ENCODE measurements at regions not wholly inside any gene's neighbourhood (a gene's known extent, or its start where the extent isn't known, plus 50 kb on each side); places are given as distances from the start of the nearest gene placed in this dataset.

GRCh38 chr5:72013766-72014624 lies 93.3 kb upstream of the MAP1B start:
- TF ChIP-seq POLR2AphosphoS5 (IDR thresholded peaks at IDR 0.05; ENCODE audit: low read depth, low read length) (no peak), SIN3A (IDR thresholded peaks at IDR 0.05; ENCODE audit: borderline replicate concordance, insufficient read depth, low read length) (no peak), REST (IDR thresholded peaks at IDR 0.05; ENCODE audit: insufficient read depth in 1 of 2, low read depth in 2 of 2, low read length in 2 of 2) (no peak), FOXP2 (optimal IDR thresholded peaks at IDR 0.05; ENCODE audit: borderline replicate concordance, extremely low read depth, extremely low read length, insufficient read depth) (no peak), TAF1 (IDR thresholded peaks at IDR 0.05; ENCODE audit: borderline replicate concordance, insufficient read depth, low read length) (no peak)

GRCh38 chr5:72015103-72015548 lies 92.1 kb upstream of the MAP1B start:
- peak; percentile 13 for TF ChIP-seq FOXP2 (optimal IDR thresholded peaks at IDR 0.05; ENCODE audit: borderline replicate concordance, extremely low read depth, extremely low read length, insufficient read depth)
- TF ChIP-seq TAF1 (IDR thresholded peaks at IDR 0.05; ENCODE audit: borderline replicate concordance, insufficient read depth, low read length) = no peak

GRCh38 chr5:72018143-72018803 lies 89.0 kb upstream of the MAP1B start:
- no peak for TF ChIP-seq POLR2AphosphoS5 (IDR thresholded peaks at IDR 0.05; ENCODE audit: low read depth, low read length)
- TF ChIP-seq TAF1 (IDR thresholded peaks at IDR 0.05; ENCODE audit: borderline replicate concordance, insufficient read depth, low read length) = no peak
- TF ChIP-seq FOXP2 (optimal IDR thresholded peaks at IDR 0.05; ENCODE audit: borderline replicate concordance, extremely low read depth, extremely low read length, insufficient read depth) = no peak
- no peak for TF ChIP-seq SIN3A (IDR thresholded peaks at IDR 0.05; ENCODE audit: borderline replicate concordance, insufficient read depth, low read length)
- TF ChIP-seq REST (IDR thresholded peaks at IDR 0.05; ENCODE audit: insufficient read depth in 1 of 2, low read depth in 2 of 2, low read length in 2 of 2) = no peak

- TF ChIP-seq TAF1 (IDR thresholded peaks at IDR 0.05; ENCODE audit: borderline replicate concordance, insufficient read depth, low read length) = no peak
- TF ChIP-seq POLR2AphosphoS5 (IDR thresholded peaks at IDR 0.05; ENCODE audit: low read depth, low read length) = no peak
- TF ChIP-seq REST (IDR thresholded peaks at IDR 0.05; ENCODE audit: insufficient read depth in 1 of 2, low read depth in 2 of 2, low read length in 2 of 2) = no peak
- TF ChIP-seq SIN3A (IDR thresholded peaks at IDR 0.05; ENCODE audit: borderline replicate concordance, insufficient read depth, low read length) = no peak
- no peak for TF ChIP-seq FOXP2 (optimal IDR thresholded peaks at IDR 0.05; ENCODE audit: borderline replicate concordance, extremely low read depth, extremely low read length, insufficient read depth)
These were observed 86.9 kb upstream of the MAP1B start for GRCh38 chr5:72020161-72020983.

All from PFSK-1 (cell line).